ENCODE measurements at regions not wholly inside any gene's neighbourhood (a gene's known extent, or its start where the extent isn't known, plus 50 kb on each side); places are given as distances from the start of the nearest gene placed in this dataset.

GRCh38 chr7:25624833-25625232 is 396.5 kb upstream of the NPVF start:
- WGBS, 2 donors, result 51 to 58% methylated on average over 7 to 8 of the region's 8 CpGs
- TF ChIP-seq CTCF (IDR thresholded peaks at IDR 0.05) (no peak), POLR2A (IDR thresholded peaks at IDR 0.05) (peak in 1 of 4 donors; percentile 34)
- no peak for DNase-seq
- Histone ChIP-seq H3K36me3 (no peaks in the 10 kb centered on the region), H3K9me3 (no peaks in the 10 kb centered on the region), H3K4me3 (no peak overlapping the region), H3K27ac (peak overlapping the region; percentile 19 to 77 (median 74)), H3K27me3 (no peaks in the 10 kb centered on the region), H3K4me1 (peaks cover 0 to 16% (median 8%) of the 10 kb centered on the region in 3 donors)
- intact Hi-C loops (cut with DNase I), result no loop called here

- Histone ChIP-seq H3K27me3 (no peaks in the 10 kb centered on the region), H3K4me3 (no peak overlapping the region), H3K27ac (peak overlapping the region; percentile 19 to 77 (median 74)), H3K9me3 (no peaks in the 10 kb centered on the region), H3K36me3 (no peaks in the 10 kb centered on the region), H3K4me1 (peaks cover 0 to 15% (median 8%) of the 10 kb centered on the region in 3 donors)
- TF ChIP-seq CTCF (IDR thresholded peaks at IDR 0.05), result no peak
- TF ChIP-seq POLR2A (IDR thresholded peaks at IDR 0.05), result no peak
- intact Hi-C loops (cut with DNase I), result no loop called here
- 47 to 48% methylated on average over 5 of the region's 5 CpGs for WGBS, 2 donors
- DNase-seq, result no peak
These were observed 397.2 kb upstream of the NPVF start for GRCh38 chr7:25625306-25625992.

- Histone ChIP-seq H3K27ac (peak overlapping the region in 2 of 4 donors; percentile 73 to 76), H3K4me3 (no peak overlapping the region), H3K36me3 (no peaks in the 10 kb centered on the region), H3K27me3 (no peaks in the 10 kb centered on the region), H3K4me1 (peaks cover 0 to 10% (median 8%) of the 10 kb centered on the region in 3 donors), H3K9me3 (no peaks in the 10 kb centered on the region)
- intact Hi-C loops (cut with DNase I), result no loop called here
- TF ChIP-seq POLR2A (IDR thresholded peaks at IDR 0.05), result no peak
- no peak for TF ChIP-seq CTCF (IDR thresholded peaks at IDR 0.05)
- WGBS, 2 donors, result 65 to 72% methylated on average over 4 of the region's 4 CpGs
- DNase-seq, result no peak
These were observed 398.3 kb upstream of the NPVF start for GRCh38 chr7:25626451-25627131.

GRCh38 chr7:25628446-25628845 is 400.2 kb upstream of the NPVF start:
- no peak for DNase-seq
- H3K9me3 ChIP-seq, result no peaks in the 10 kb centered on the region
- H3K4me3 ChIP-seq, result no peak overlapping the region
- H3K36me3 ChIP-seq, result no peaks in the 10 kb centered on the region
- peaks cover 0 to 10% (median 8%) of the 10 kb centered on the region in 3 donors for H3K4me1 ChIP-seq
- TF ChIP-seq CTCF (IDR thresholded peaks at IDR 0.05) (no peak), POLR2A (IDR thresholded peaks at IDR 0.05) (no peak)
- H3K27me3 ChIP-seq, result no peaks in the 10 kb centered on the region
- WGBS, 2 donors, result 69 to 74% methylated on average over 3 of the region's 3 CpGs
- H3K27ac ChIP-seq, result no peak overlapping the region
- intact Hi-C loops (cut with DNase I), result no loop called here

- H3K27ac ChIP-seq, result no peak overlapping the region
- TF ChIP-seq POLR2A (IDR thresholded peaks at IDR 0.05) (no peak), CTCF (IDR thresholded peaks at IDR 0.05) (no peak)
- no peak for DNase-seq
- 68 to 69% methylated on average over 5 of the region's 5 CpGs for WGBS, 2 donors
- peaks cover 0 to 10% (median 3%) of the 10 kb centered on the region in 3 donors for H3K4me1 ChIP-seq
- H3K27me3 ChIP-seq, result no peaks in the 10 kb centered on the region
- no peak overlapping the region for H3K4me3 ChIP-seq
- intact Hi-C loops (cut with DNase I), result no loop called here
- no peaks in the 10 kb centered on the region for H3K9me3 ChIP-seq
- H3K36me3 ChIP-seq, result no peaks in the 10 kb centered on the region
These were observed 404.3 kb upstream of the NPVF start for GRCh38 chr7:25632616-25633015.
